ENCODE measurements at regions not wholly inside any gene's neighbourhood (a gene's known extent, or its start where the extent isn't known, plus 50 kb on each side); places are given as distances from the start of the nearest gene placed in this dataset.
A peak's percentile ranks its signal among the peaks of the same experiment; 100 is the strongest.

- DNase-seq (ENCODE audit: low spot score), result no peak
Measured at GRCh38 chr10:31709476-31709875, 219.2 kb downstream of the ARHGAP12 start.

GRCh38 chr10:31709028-31709427, 219.6 kb downstream of the ARHGAP12 start:
- DNase-seq (ENCODE audit: low spot score), result no peak

- DNase-seq (ENCODE audit: low spot score), result no peak
Measured at GRCh38 chr10:31708474-31708873, 220.2 kb downstream of the ARHGAP12 start.

- no peak for DNase-seq (ENCODE audit: low spot score)
Measured at GRCh38 chr10:31708046-31708445, 220.6 kb downstream of the ARHGAP12 start.

GRCh38 chr10:31707093-31708039, 221.3 kb downstream of the ARHGAP12 start:
- no peak for DNase-seq (ENCODE audit: low spot score)

GRCh38 chr10:31706464-31707092, 222.1 kb downstream of the ARHGAP12 start:
- DNase-seq (ENCODE audit: low spot score), result no peak

GRCh38 chr10:31705136-31705535, 223.5 kb downstream of the ARHGAP12 start:
- DNase-seq (ENCODE audit: low spot score), result no peak

- DNase-seq (ENCODE audit: low spot score), result no peak
Measured at GRCh38 chr10:31704195-31704594, 224.4 kb downstream of the ARHGAP12 start.

- DNase-seq (ENCODE audit: low spot score), result no peak
Measured at GRCh38 chr10:31702954-31703353, 225.7 kb downstream of the ARHGAP12 start.

GRCh38 chr10:31702005-31702404, 226.6 kb downstream of the ARHGAP12 start:
- no peak for DNase-seq (ENCODE audit: low spot score)

- no peak for DNase-seq (ENCODE audit: low spot score)
Measured at GRCh38 chr10:31701546-31701945, 227.1 kb downstream of the ARHGAP12 start.

GRCh38 chr10:31700181-31700611, 228.4 kb downstream of the ARHGAP12 start:
- no peak for DNase-seq (ENCODE audit: low spot score)

GRCh38 chr10:31698181-31698830, 230.3 kb downstream of the ARHGAP12 start:
- no peak for DNase-seq (ENCODE audit: low spot score)

- DNase-seq (ENCODE audit: low spot score), result peak; percentile 82
Measured at GRCh38 chr10:31697271-31698180, 231.1 kb downstream of the ARHGAP12 start.

- DNase-seq (ENCODE audit: low spot score), result no peak
Measured at GRCh38 chr10:31694929-31695837, 233.4 kb downstream of the ARHGAP12 start.

GRCh38 chr10:31694126-31694685, 234.4 kb downstream of the ARHGAP12 start:
- DNase-seq (ENCODE audit: low spot score), result no peak

- DNase-seq (ENCODE audit: low spot score), result no peak
Measured at GRCh38 chr10:31693491-31693890, 235.1 kb downstream of the ARHGAP12 start.

GRCh38 chr10:31689233-31689632, 239.4 kb downstream of the ARHGAP12 start:
- DNase-seq (ENCODE audit: low spot score), result no peak

GRCh38 chr10:31687663-31688482, 240.8 kb downstream of the ARHGAP12 start:
- no peak for DNase-seq (ENCODE audit: low spot score)

Data from left forelimb (tissue), 1 donor.